SK-N-DZ (cell line): ENCODE measurements at regions not wholly inside any gene's neighbourhood (a gene's known extent, or its start where the extent isn't known, plus 50 kb on each side); places are given as distances from the start of the nearest gene placed in this dataset.
A peak's percentile ranks its signal among the peaks of the same experiment; 100 is the strongest.

ENCODE experiments used
- DNase-seq: peaks from one replicate; pipeline ENCODE4 v3.0.0-alpha.2; 2015; ENCODE audit warnings: low spot score

GRCh38 chr10:107481224-107481623 is 316.7 kb upstream of the SORCS1 start:
- DNase-seq: peak; percentile 67

DNA sequence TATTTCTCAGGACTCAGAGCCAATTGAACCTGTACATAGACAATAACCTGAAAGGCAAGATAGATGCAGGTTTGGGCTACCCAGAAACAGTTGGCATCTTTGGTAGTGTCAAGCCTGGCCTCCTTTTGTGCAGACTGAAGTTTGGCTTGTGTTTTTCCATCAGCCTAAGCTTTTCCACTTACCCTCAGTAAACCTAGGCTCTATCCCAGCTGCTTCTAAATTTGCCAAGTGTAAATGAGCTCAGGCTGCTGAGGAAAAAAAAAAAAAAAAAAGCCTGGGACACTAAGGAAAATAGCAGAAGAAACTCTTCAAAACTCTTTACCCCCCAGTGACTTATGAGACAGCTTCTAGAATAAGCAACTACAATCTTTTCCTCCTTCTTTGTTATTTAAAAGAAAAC is 316.3 kb upstream of the SORCS1 start:
- DNase-seq: no peak

- no peak for DNase-seq
These were observed 312.8 kb upstream of the SORCS1 start for GRCh38 chr10:107477266-107477665.

DNA sequence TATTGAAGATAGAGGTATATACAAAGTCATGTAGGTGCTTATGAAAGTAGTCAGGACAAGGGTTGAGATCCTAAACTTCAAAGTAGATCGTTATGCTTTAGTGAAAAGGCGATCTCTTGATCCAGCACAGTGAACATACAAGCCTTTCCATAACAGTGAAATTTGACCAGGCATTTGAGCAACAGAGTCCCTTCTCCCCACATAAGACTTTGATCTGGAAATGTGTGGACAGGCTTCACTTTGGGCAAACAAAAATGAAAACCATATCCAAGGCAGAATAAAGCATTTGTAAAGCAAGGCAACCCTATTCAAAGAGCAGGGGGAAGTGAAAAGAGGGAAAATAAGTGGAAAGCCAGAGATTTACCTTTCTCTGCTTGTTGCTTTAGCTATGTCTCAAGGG is 311.9 kb upstream of the SORCS1 start:
- DNase-seq: no peak

DNA sequence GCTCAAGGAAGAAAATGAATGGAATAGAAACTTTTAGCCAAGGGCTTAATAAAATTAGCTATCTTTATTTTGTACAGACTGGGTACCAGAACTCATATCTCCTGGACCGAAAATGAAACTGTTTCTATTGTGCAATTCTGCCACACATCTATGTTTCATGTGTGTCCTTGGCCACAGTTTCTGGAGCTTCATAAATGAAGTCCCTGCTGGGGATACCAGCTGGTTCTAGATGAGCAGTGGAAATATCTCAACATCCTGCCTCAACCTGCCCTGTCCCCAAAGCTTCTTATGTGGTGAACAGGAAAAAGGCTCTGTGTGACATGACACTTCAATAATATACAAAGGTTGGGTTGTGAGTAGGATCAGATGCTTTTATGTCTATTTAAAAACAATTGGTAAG is 310.1 kb upstream of the SORCS1 start:
- no peak for DNase-seq

GRCh38 chr10:107473225-107473624 is 308.7 kb upstream of the SORCS1 start:
- DNase-seq: no peak

GRCh38 chr10:107471911-107472310 is 307.4 kb upstream of the SORCS1 start:
- no peak for DNase-seq

- DNase-seq: no peak
These were observed 289.1 kb upstream of the SORCS1 start for GRCh38 chr10:107453561-107453960.

- DNase-seq: no peak
These were observed 286.5 kb upstream of the SORCS1 start for GRCh38 chr10:107451047-107451446.

GRCh38 chr10:107450056-107450455 is 285.6 kb upstream of the SORCS1 start:
- DNase-seq: no peak

DNA sequence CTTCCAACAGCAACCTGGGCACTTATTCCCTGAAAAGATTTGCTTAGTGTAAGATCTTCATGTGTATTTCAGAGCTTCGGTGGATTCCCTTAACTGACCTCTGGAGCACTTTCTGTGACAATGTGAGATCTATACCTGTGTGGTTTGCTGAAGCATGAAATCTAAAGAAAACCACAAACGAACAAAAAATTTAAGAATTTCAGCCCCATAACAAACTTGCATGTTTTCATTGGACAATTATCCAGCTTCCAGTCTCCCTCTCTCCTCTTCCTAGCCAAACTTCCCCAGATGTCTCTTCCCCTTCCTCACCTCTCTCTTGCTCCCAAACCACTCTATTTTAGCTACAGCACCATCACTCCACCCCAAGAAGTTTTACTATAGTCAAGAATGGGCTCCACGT is 279.9 kb upstream of the SORCS1 start:
- DNase-seq: no peak

DNA sequence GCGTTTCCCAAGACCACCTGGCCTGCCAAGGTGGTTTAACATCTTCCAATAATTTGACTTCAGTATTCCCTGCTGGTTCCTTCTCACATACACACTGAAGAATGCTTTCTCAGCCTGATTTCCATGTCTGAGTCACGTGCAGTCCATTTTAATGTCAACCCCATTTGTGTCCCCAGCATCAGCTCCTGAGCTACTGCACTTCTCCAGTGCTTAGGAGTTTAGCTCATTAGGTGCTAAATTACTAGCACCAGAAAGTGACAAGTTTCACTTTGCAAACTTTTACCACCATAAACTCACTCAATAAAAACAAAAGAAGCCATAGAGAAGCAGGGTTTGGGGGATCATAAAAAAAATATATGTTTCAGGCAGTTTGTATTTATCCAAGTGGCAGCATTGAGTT is 279.3 kb upstream of the SORCS1 start:
- DNase-seq: no peak

DNA sequence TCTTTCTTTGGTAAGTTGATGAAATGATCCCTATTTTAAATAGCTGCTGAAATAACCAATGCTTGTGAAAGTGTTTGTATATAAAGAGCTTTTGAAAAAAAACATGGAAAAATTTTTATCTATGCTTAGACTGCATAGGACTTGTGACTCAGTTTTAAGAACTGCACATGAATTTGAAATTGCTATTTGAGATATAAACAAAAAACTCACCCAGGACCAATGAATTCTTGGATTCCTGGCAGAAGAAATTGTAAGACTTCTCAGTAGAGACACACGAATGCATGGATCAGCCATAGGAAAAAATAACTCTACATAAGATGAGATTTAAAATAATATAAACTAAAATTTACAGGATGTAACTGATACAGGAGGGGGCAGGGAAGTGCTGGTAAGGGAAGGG is 278.8 kb upstream of the SORCS1 start:
- no peak for DNase-seq

GRCh38 chr10:107442035-107442505 is 277.6 kb upstream of the SORCS1 start:
- no peak for DNase-seq

- DNase-seq: no peak
These were observed 276.2 kb upstream of the SORCS1 start for GRCh38 chr10:107440741-107441140.

GRCh38 chr10:107437921-107438320 is 273.4 kb upstream of the SORCS1 start:
- DNase-seq: no peak

- DNase-seq: no peak
These were observed 272.1 kb upstream of the SORCS1 start for GRCh38 chr10:107436568-107436967.

GRCh38 chr10:107434854-107435253 is 270.3 kb upstream of the SORCS1 start:
- no peak for DNase-seq

DNA sequence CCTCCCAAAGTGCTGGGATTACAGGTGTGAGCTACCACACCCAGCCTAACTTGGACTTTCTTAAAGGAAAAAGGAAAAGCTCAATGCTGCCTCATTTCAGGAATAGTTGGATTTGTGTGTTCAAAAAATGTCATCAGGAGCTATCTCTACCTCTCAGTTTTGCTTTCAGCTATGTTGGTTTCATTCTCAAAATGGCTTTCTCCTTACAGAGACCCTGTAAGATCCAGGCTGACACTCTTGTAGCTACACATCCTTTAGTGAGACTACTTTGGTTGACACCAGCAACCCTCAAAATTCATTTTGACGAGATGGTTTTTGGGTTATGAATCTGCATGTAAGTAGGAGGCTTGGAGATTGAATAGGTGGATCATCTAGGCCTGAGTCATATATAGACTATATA is 269.7 kb upstream of the SORCS1 start:
- no peak for DNase-seq

DNA sequence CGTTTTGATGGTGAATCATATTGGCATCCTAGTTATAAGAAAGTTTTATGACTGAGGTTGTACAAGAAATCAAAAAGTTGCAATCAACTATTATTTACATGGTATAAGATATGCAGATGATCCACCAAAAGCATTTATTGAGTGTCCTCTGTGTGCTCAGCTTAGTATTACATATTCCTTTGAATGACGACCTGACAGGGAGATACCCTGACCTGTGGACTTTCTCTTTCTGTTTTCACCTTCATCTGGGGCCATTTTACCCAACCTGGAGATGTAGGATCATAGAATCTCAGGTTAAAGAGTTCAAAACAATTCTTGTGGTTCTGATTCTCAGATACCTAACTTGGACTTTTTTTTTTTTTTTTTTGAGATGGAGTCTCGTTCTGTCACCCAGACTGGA is 269.1 kb upstream of the SORCS1 start:
- DNase-seq: no peak

DNA sequence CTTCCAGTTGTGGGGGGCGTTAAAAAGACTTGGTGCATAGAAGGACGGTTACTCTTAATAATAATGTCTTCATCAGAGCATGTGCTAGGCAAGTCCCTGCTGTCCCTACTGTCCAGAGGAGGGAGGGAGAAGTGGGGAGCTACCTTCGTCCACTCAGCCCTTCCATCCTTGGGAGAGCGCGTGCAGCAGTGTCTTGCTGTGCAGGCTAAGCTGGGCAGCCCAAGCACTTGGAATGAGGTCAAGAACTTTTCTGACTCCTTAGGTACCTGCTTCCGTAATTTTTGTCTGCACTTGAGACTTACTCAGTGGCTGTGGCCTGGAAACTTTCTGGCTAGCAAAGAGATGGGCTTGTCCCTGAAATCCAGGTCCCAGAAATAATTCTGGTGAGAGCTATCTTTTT is 265.9 kb upstream of the SORCS1 start:
- DNase-seq: no peak

GRCh38 chr10:107427016-107427415 is 262.5 kb upstream of the SORCS1 start:
- no peak for DNase-seq

- DNase-seq: no peak
These were observed 261.5 kb upstream of the SORCS1 start for GRCh38 chr10:107425931-107426553.

DNA sequence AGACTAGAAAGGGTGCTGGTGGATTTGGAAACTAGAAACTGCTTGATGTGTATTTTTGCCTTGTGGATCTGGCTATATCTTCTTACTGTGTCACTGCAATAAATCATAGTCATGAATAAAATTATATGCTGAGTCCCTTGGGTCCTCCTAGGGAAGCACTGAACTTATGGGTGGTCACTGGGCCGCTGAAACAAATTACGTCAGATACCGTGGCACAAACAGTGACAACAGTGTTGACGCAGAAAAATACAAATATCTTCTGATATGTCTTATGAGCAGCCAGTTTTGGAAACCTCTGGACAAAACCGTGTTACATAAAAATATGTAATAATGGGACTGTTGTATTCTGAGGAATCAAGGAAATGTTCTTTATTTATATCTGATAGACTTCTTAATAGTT is 260.1 kb upstream of the SORCS1 start:
- no peak for DNase-seq
